IMR-90 (cell line): ENCODE measurements at regions not wholly inside any gene's neighbourhood (a gene's known extent, or its start where the extent isn't known, plus 50 kb on each side); places are given as distances from the start of the nearest gene placed in this dataset.

Experiments
- ATAC-seq: fragments of 200-7000 bp; cut with Tn5 transposase; 2 replicates; pipeline ENCODE4 v1.9.1; 2020; ENCODE audit warnings: low read depth, mild to moderate bottlenecking, moderate library complexity
- BruUV-seq: library from RNA; stranded (reverse); fragments of 400-500 nt; replicated peaks from 2 replicates; lab custom pipeline; 2021; lab: Mats Ljungman, UMichigan
- CTCF ChIA-PET: fragments of 300-600 bp; formaldehyde crosslinking; extraction: SDS; loops from one replicate; lab custom pipeline; 2021; ENCODE audit warnings: antibody characterized with exemption; lab: Yijun Ruan, JAX
- POLR2A ChIA-PET: fragments of 300-600 bp; sonication (Branson Sonifier 250); formaldehyde crosslinking; loops from one replicate; lab custom pipeline; 2022; ENCODE audit warnings: antibody characterized with exemption; ENCODE audit not compliant: unreplicated experiment; lab: Charles Lee
- DNase-seq: peaks from one replicate; pipeline ENCODE4 v3.0.0; 2013
- H2AFZ ChIP-seq: replicated peaks from 2 replicates; pipeline ENCODE3; 2013; ENCODE audit warnings: low read length, mild to moderate bottlenecking; ENCODE audit not compliant: poor library complexity
- H2AK5ac ChIP-seq: 2 replicates; pipeline ENCODE4 v1.6.1; 2013; ENCODE audit warnings: low read depth, low read length, inconsistent platforms
- H2AK9ac ChIP-seq: replicated peaks from 2 replicates; pipeline ENCODE3; 2013; ENCODE audit warnings: mild to moderate bottlenecking, low read depth, low read length, moderate library complexity; ENCODE audit not compliant: poor library complexity
- H2BK120ac ChIP-seq: 2 replicates; pipeline ENCODE4 v1.6.1; 2013; ENCODE audit warnings: low read depth, low read length, inconsistent platforms
- H2BK15ac ChIP-seq: 3 replicates; pipeline ENCODE4 v1.6.1; 2013; ENCODE audit warnings: low read depth, low read length, inconsistent platforms
- H2BK20ac ChIP-seq: 2 replicates; pipeline ENCODE4 v1.6.1; 2013; ENCODE audit warnings: low read depth, mild to moderate bottlenecking, inconsistent platforms, low read length, moderate library complexity
- H2BK5ac ChIP-seq: 2 replicates; pipeline ENCODE4 v1.6.1; 2013; ENCODE audit warnings: mild to moderate bottlenecking, low read depth, low read length, inconsistent platforms; ENCODE audit not compliant: poor library complexity, severe bottlenecking
- H3K14ac ChIP-seq: replicated peaks from 2 replicates; pipeline ENCODE4 v1.6.1; 2013; ENCODE audit warnings: low read depth, low read length, inconsistent platforms
- H3K18ac ChIP-seq: 2 replicates; pipeline ENCODE4 v1.6.1; 2013; ENCODE audit warnings: low read depth, low read length, control low read depth
- H3K23ac ChIP-seq: 2 replicates; pipeline ENCODE4 v1.6.1; 2013; ENCODE audit warnings: low read depth, low read length, inconsistent platforms
- H3K27ac ChIP-seq: 2 replicates; pipeline ENCODE4 v1.5.1; 2013; ENCODE audit warnings: mild to moderate bottlenecking, control low read depth, low read length; ENCODE audit not compliant: insufficient read depth
- H3K27me3 ChIP-seq: 2 replicates; pipeline ENCODE4 v1.6.1; 2013; ENCODE audit warnings: low read length; ENCODE audit not compliant: control insufficient read depth, insufficient read depth
- H3K36me3 ChIP-seq: 2 replicates; pipeline ENCODE4 v1.6.1; 2013; ENCODE audit warnings: low read length, mixed read lengths; ENCODE audit not compliant: control insufficient read depth, insufficient read depth
- H3K4ac ChIP-seq: 2 replicates; pipeline ENCODE4 v1.6.1; 2013; ENCODE audit warnings: low read depth, low read length, inconsistent platforms
- H3K4me1 ChIP-seq: 2 replicates; pipeline ENCODE4 v1.6.1; 2013; ENCODE audit warnings: low read length, mixed read lengths; ENCODE audit not compliant: control insufficient read depth, insufficient read depth
- H3K4me2 ChIP-seq: 2 replicates; pipeline ENCODE4 v1.6.1; 2013; ENCODE audit warnings: low read depth, mild to moderate bottlenecking, control low read depth, low read length, moderate library complexity
- H3K4me3 ChIP-seq: 2 replicates; pipeline ENCODE4 v1.5.1; 2013; ENCODE audit warnings: low read depth, mild to moderate bottlenecking, control low read depth, low read length, moderate library complexity; ENCODE audit not compliant: insufficient read depth
- H3K56ac ChIP-seq: 2 replicates; pipeline ENCODE4 v1.6.1; 2013; ENCODE audit warnings: low read length, inconsistent platforms; ENCODE audit not compliant: insufficient read depth; ENCODE audit errors: extremely low read depth
- H3K79me1 ChIP-seq, 2 experiments: 2 replicates each; pipeline ENCODE4 v1.6.1; 2013; ENCODE audit warnings: low read length in 2 of 2, inconsistent platforms in 1 of 2, low read depth in 1 of 2
- H3K9ac ChIP-seq: 2 replicates; pipeline ENCODE4 v1.6.1; 2013; ENCODE audit warnings: low read depth, low read length, control low read depth
- H3K9me1 ChIP-seq: 2 replicates; pipeline ENCODE4 v1.6.1; 2013; ENCODE audit warnings: low read length, inconsistent platforms; ENCODE audit not compliant: insufficient read depth
- H3K9me3 ChIP-seq: 2 replicates; pipeline ENCODE4 v1.6.1; 2013; ENCODE audit warnings: low read length; ENCODE audit not compliant: control insufficient read depth, insufficient read depth
- H4K20me1 ChIP-seq: 2 replicates; pipeline ENCODE4 v1.6.1; 2013; ENCODE audit warnings: low read length, inconsistent platforms; ENCODE audit not compliant: insufficient read depth
- H4K5ac ChIP-seq: 2 replicates; pipeline ENCODE4 v1.6.1; 2013; ENCODE audit warnings: mild to moderate bottlenecking, low read depth, low read length, control low read depth
- H4K8ac ChIP-seq, 2 experiments: 2 replicates each; pipeline ENCODE4 v1.6.1; 2013; ENCODE audit warnings: low read depth in 2 of 2, low read length in 2 of 2, control low read depth in 1 of 2, inconsistent platforms in 1 of 2
- H4K91ac ChIP-seq: 2 replicates; pipeline ENCODE4 v1.6.1; 2013; ENCODE audit warnings: low read depth, low read length, inconsistent platforms; ENCODE audit not compliant: insufficient read depth
- BHLHE40 ChIP-seq: fragments of 150-350 bp; IDR thresholded peaks from 2 replicates; pipeline ENCODE4 v1.6.1; 2016; ENCODE audit warnings: mild to moderate bottlenecking, low read depth, low read length
- ELK1 ChIP-seq: fragments of 150-350 bp; IDR thresholded peaks from 2 replicates; pipeline ENCODE4 v1.6.1; 2016; ENCODE audit warnings: low read depth, mild to moderate bottlenecking, low read length, moderate library complexity, borderline replicate concordance
- WGBS, 2 experiments: methylation state at CpG; one replicate each; pipeline versions ENCODE4 v1.1.5 to v1.1.7; 2013; ENCODE audit warnings: missing lambda C conversion rate in 2 of 2; ENCODE audit not compliant: insufficient read length in 1 of 2; ENCODE audit errors: extremely low coverage in 2 of 2; 5-methylcytosine and 5-hydroxymethylcytosine counted together
- dilution Hi-C: fragments of 300-500 bp; cut with HindIII; formaldehyde crosslinking; loops from one replicate; pipeline ENCODE4 v1.14.3; 2018; ENCODE audit warnings: low sequenced_read_pairs; ENCODE audit not compliant: unreplicated experiment
- in situ Hi-C: fragments of 300-500 bp; cut with MboI; formaldehyde crosslinking; loops from 3 replicates; pipeline ENCODE4 v1.14.3; 2019; ENCODE audit warnings: low sequenced_read_pairs, inconsistent platforms, mixed read lengths
- intact Hi-C: fragments of 100-400 bp; cut with micrococcal nuclease; formaldehyde crosslinking; loops from 2 replicates; pipeline ENCODE4 v1.10.0; 2022

GRCh38 chr6:117837261-117837660, 69.8 kb upstream of the SLC35F1 start:
- H4K20me1 ChIP-seq = no peaks in the 10 kb centered on the region
- H2AK5ac ChIP-seq = no peak overlapping the region
- TF ChIP-seq BHLHE40 (no peak), ELK1 (no peak)
- H2AFZ ChIP-seq = no peak overlapping the region
- no peaks in the 10 kb centered on the region for H3K4me1 ChIP-seq
- no peak overlapping the region for H2BK5ac ChIP-seq
- no peak for DNase-seq
- no peaks in the 10 kb centered on the region for H3K9me1 ChIP-seq
- H3K27me3 ChIP-seq = no peaks in the 10 kb centered on the region
- no peaks in the 10 kb centered on the region for H3K9me3 ChIP-seq
- no peak overlapping the region for H4K5ac ChIP-seq
- H2BK120ac ChIP-seq = no peak overlapping the region
- in situ Hi-C loops = no loop called here
- no peaks in the 10 kb centered on the region for H3K79me1 ChIP-seq
- no peak overlapping the region for H3K9ac ChIP-seq
- dilution Hi-C loops = no loop called here
- no CpG with 5 or more reads among the region's 3 CpGs for WGBS, 2 experiments
- no peak for ATAC-seq
- H3K56ac ChIP-seq = no peak overlapping the region
- H3K4me3 ChIP-seq = no peak overlapping the region
- H3K36me3 ChIP-seq = no peaks in the 10 kb centered on the region
- no peak overlapping the region for H3K14ac ChIP-seq
- H3K4ac ChIP-seq = no peak overlapping the region
- H4K8ac ChIP-seq = no peak overlapping the region
- H3K23ac ChIP-seq = no peak overlapping the region
- H2BK20ac ChIP-seq = no peak overlapping the region
- POLR2A ChIA-PET = no interaction called here
- no peak overlapping the region for H4K91ac ChIP-seq
- CTCF ChIA-PET = no interaction called here
- no peak overlapping the region for H2AK9ac ChIP-seq
- no TSS peak for BruUV-seq
- intact Hi-C loops = no loop called here
- H3K4me2 ChIP-seq = no peak overlapping the region
- no peak overlapping the region for H3K18ac ChIP-seq
- no peak overlapping the region for H3K27ac ChIP-seq
- H2BK15ac ChIP-seq = no peak overlapping the region
